CD4-positive, CD25-positive, alpha-beta regulatory T cell (primary cell): ENCODE measurements at regions not wholly inside any gene's neighbourhood (a gene's known extent, or its start where the extent isn't known, plus 50 kb on each side); places are given as distances from the start of the nearest gene placed in this dataset.

Experiments used
- ATAC-seq, 2 donors: fragments of 150-1000 bp; cut with Tn5 transposase; one replicate each; pipeline ENCODE4 v1.10.0; 2021; ENCODE audit warnings: low read depth in 2 of 2, moderate number of reproducible peaks in 2 of 2, moderate library complexity in 1 of 2
- DNase-seq, 3 donors: peaks; one replicate each; pipeline versions ENCODE4 v3.0.0 to v3.0.0-alpha.2; 2012 to 2022; ENCODE audit warnings: mixed read lengths in 1 of 3
- H3K27ac ChIP-seq: one replicate; pipeline ENCODE4 v1.7.0; 2013; ENCODE audit warnings: mild to moderate bottlenecking, low read length; ENCODE audit not compliant: insufficient read depth, poor library complexity, severe bottlenecking
- H3K27me3 ChIP-seq: one replicate; pipeline ENCODE4 v1.7.0; 2013; ENCODE audit warnings: low read length; ENCODE audit not compliant: control insufficient read depth, insufficient read depth
- H3K36me3 ChIP-seq: one replicate; pipeline ENCODE4 v1.7.0; 2013; ENCODE audit warnings: mild to moderate bottlenecking, low read length, moderate library complexity; ENCODE audit not compliant: control insufficient read depth, insufficient read depth
- H3K4me1 ChIP-seq: 2 replicates; pipeline ENCODE4 v1.7.0; 2013; ENCODE audit warnings: mild to moderate bottlenecking, low read length; ENCODE audit not compliant: insufficient read depth, control insufficient read depth, poor library complexity, severe bottlenecking
- H3K4me3 ChIP-seq: one replicate; pipeline ENCODE4 v1.7.0; 2013; ENCODE audit warnings: low read depth, mild to moderate bottlenecking, low read length, moderate library complexity
- H3K9me3 ChIP-seq, 2 experiments: 1 replicate in 1 of 2; 2 replicates in 1 of 2; pipeline ENCODE4 v1.7.0; 2013; ENCODE audit warnings: low read length in 2 of 2, mild to moderate bottlenecking in 1 of 2, moderate library complexity in 1 of 2; ENCODE audit not compliant: control insufficient read depth in 2 of 2
- H3K27ac Mint-ChIP-seq, 3 donors: one replicate each; pipeline ENCODE4 v1.8.0; 2020 to 2022; ENCODE audit warnings: mild to moderate bottlenecking in 3 of 3, mixed read lengths in 3 of 3, moderate library complexity in 2 of 3
- H3K27me3 Mint-ChIP-seq: one replicate; pipeline ENCODE4 v1.8.0; 2022; ENCODE audit warnings: mild to moderate bottlenecking, mixed read lengths
- H3K36me3 Mint-ChIP-seq: one replicate; pipeline ENCODE4 v1.8.0; 2020; ENCODE audit warnings: mixed read lengths
- H3K4me1 Mint-ChIP-seq, 4 donors: one replicate each; pipeline ENCODE4 v1.8.0; 2020 to 2022; ENCODE audit warnings: mixed read lengths in 4 of 4, mild to moderate bottlenecking in 1 of 4
- H3K4me3 Mint-ChIP-seq, 4 donors: one replicate each; pipeline ENCODE4 v1.8.0; 2020 to 2022; ENCODE audit warnings: mild to moderate bottlenecking in 4 of 4, mixed read lengths in 4 of 4, moderate library complexity in 3 of 4
- H3K9me3 Mint-ChIP-seq, 7 donors: one replicate each; pipeline ENCODE4 v1.8.0; 2020 to 2022; ENCODE audit warnings: mixed read lengths in 7 of 7, mild to moderate bottlenecking in 3 of 7, moderate library complexity in 2 of 7

DNA sequence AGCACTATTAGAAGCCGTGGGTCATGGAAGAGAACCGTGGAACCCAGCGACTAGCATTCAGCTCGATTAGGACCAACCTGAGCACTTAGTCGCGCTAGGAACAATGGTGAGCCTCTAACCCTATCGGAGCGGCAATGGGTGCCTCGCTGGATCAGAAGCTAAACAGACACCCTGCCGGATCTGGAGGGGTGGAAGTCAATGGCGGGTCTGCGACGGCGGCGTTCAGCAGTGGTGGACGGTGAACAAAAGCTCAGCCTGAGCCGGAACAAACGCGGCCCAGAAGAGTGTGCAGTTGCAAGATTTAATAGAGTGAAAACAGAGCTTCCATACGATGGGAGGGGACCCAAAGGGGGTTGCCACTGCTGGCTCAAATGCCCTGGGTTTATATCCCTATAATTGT lies 391.8 kb upstream of the DDI1 start:
- no peak overlapping the region for H3K27ac ChIP-seq
- no peak for ATAC-seq
- H3K9me3 ChIP-seq: no peaks in the 10 kb centered on the region
- H3K36me3 Mint-ChIP-seq: no peaks in the 10 kb centered on the region
- no peaks in the 10 kb centered on the region for H3K4me1 ChIP-seq
- peaks cover 7% of the 10 kb centered on the region for H3K27me3 Mint-ChIP-seq
- peaks cover 0 to 5% (median 0%) of the 10 kb centered on the region in 7 donors for H3K9me3 Mint-ChIP-seq
- H3K4me3 ChIP-seq: no peak overlapping the region
- DNase-seq: no peak
- no peaks in the 10 kb centered on the region for H3K36me3 ChIP-seq
- no peak overlapping the region for H3K27ac Mint-ChIP-seq
- no peak overlapping the region for H3K4me3 Mint-ChIP-seq
- no peaks in the 10 kb centered on the region for H3K27me3 ChIP-seq
- peaks cover 0 to 5% (median 0%) of the 10 kb centered on the region in 4 donors for H3K4me1 Mint-ChIP-seq

- Mint-ChIP-seq H3K27ac (no peak overlapping the region), H3K9me3 (peaks cover 0 to 15% (median 3%) of the 10 kb centered on the region in 7 donors), H3K27me3 (no peaks in the 10 kb centered on the region), H3K4me3 (no peak overlapping the region), H3K36me3 (no peaks in the 10 kb centered on the region), H3K4me1 (peaks cover 0 to 5% (median 0%) of the 10 kb centered on the region in 4 donors)
- Histone ChIP-seq H3K4me3 (no peak overlapping the region), H3K27me3 (no peaks in the 10 kb centered on the region), H3K27ac (no peak overlapping the region), H3K36me3 (no peaks in the 10 kb centered on the region), H3K9me3 (no peaks in the 10 kb centered on the region), H3K4me1 (no peaks in the 10 kb centered on the region)
- no peak for DNase-seq
- no peak for ATAC-seq
Measured at GRCh38 chr11:103648054-103648453, 388.4 kb upstream of the DDI1 start.

DNA sequence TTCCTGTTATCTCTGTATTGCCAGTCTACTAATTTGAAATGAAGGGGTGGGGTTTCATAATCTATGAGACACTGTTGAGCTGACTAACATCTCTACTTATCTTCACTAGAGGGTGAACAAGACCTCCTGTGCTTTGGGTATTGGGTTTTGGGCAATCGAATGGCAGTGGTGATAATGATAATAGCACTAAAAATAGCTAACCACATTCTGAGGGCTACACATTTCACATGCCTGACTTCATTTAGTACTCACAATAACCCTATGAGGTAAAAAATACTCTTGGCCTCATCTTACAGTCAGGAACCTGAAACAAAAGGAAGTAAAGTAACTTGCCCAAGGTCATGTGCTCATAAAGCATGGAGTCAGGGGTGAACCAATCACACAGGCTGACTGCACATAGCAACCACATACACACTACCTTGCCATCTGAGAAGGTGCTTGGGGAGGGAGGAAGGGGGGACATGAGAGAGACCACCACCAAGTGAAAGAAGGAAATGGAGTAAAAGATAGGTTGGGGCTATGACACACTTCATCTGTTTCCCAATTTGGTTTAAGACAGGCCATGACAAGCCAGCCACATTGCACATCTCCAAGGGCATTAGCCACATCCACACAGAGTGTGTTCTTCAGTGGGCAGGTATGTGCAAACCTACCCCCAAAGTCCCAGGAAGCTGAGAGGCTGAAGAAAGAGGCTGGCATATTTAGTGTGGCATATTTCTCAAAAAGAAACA lies 387.6 kb upstream of the DDI1 start:
- DNase-seq (no peak), ATAC-seq (no peak)
- Mint-ChIP-seq H3K9me3 (peaks cover 0 to 15% (median 3%) of the 10 kb centered on the region in 7 donors), H3K4me1 (peaks cover 0 to 5% (median 0%) of the 10 kb centered on the region in 4 donors), H3K4me3 (no peak overlapping the region), H3K27ac (no peak overlapping the region), H3K36me3 (no peaks in the 10 kb centered on the region), H3K27me3 (no peaks in the 10 kb centered on the region)
- H3K27ac ChIP-seq: no peak overlapping the region
- no peaks in the 10 kb centered on the region for H3K36me3 ChIP-seq
- no peaks in the 10 kb centered on the region for H3K9me3 ChIP-seq
- H3K4me3 ChIP-seq: no peak overlapping the region
- no peaks in the 10 kb centered on the region for H3K27me3 ChIP-seq
- H3K4me1 ChIP-seq: no peaks in the 10 kb centered on the region

DNA sequence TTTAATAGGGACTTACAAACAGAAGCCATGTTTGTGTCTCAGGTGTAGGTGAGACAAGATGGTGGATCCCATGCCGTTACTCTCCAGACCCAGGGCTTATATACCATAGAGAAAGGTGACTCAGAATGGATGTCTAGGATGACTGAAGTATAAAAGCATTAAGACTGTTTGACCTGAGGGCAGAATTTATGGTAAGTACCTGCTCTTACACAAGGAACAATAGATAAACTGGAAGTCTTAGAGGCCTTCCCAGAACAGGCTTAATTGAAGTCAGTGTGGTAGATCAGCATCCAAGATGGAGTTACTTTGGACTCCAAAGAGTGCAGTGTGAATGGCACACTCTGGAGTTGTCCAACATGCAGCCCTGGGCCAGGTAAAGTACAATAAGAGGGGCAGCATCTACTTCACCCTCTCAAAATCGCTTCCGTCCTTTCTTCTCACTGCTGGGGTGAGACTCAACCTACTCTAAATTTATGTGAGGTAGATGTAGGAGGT lies 387.0 kb upstream of the DDI1 start:
- Mint-ChIP-seq H3K27ac (no peak overlapping the region), H3K27me3 (no peaks in the 10 kb centered on the region), H3K4me3 (no peak overlapping the region), H3K9me3 (peaks cover 0 to 15% (median 3%) of the 10 kb centered on the region in 7 donors), H3K36me3 (no peaks in the 10 kb centered on the region), H3K4me1 (peaks cover 0 to 5% (median 0%) of the 10 kb centered on the region in 4 donors)
- Histone ChIP-seq H3K4me3 (no peak overlapping the region), H3K9me3 (no peaks in the 10 kb centered on the region), H3K27me3 (no peaks in the 10 kb centered on the region), H3K4me1 (no peaks in the 10 kb centered on the region), H3K36me3 (no peaks in the 10 kb centered on the region), H3K27ac (no peak overlapping the region)
- DNase-seq (no peak), ATAC-seq (no peak)

DNA sequence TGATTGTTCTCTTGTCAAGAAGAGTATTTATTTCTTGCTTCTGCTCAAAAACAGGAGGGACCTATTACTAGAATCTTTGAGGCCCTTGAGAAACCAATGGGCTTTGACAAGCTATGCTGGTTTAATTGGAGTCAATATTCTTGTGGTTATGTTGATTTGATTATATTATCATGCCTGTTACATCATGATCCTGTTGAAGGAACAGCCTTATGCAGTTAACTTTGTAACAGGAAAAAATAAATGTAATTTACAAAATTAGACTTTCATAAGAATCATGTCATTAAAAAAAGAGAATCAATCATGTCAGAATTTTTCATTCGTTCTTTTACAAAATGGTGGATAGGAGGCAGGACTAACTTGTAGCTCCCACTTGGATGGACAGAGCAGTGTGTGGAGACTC lies 386.1 kb upstream of the DDI1 start:
- no peak for DNase-seq
- no peaks in the 10 kb centered on the region for H3K27me3 ChIP-seq
- Mint-ChIP-seq H3K4me1 (peaks cover 0 to 5% (median 0%) of the 10 kb centered on the region in 4 donors), H3K27ac (no peak overlapping the region), H3K36me3 (no peaks in the 10 kb centered on the region), H3K4me3 (no peak overlapping the region), H3K9me3 (peaks cover 0 to 15% (median 3%) of the 10 kb centered on the region in 7 donors), H3K27me3 (no peaks in the 10 kb centered on the region)
- H3K9me3 ChIP-seq: no peaks in the 10 kb centered on the region
- no peak for ATAC-seq
- H3K4me3 ChIP-seq: no peak overlapping the region
- H3K27ac ChIP-seq: no peak overlapping the region
- H3K36me3 ChIP-seq: no peaks in the 10 kb centered on the region
- H3K4me1 ChIP-seq: no peaks in the 10 kb centered on the region

DNA sequence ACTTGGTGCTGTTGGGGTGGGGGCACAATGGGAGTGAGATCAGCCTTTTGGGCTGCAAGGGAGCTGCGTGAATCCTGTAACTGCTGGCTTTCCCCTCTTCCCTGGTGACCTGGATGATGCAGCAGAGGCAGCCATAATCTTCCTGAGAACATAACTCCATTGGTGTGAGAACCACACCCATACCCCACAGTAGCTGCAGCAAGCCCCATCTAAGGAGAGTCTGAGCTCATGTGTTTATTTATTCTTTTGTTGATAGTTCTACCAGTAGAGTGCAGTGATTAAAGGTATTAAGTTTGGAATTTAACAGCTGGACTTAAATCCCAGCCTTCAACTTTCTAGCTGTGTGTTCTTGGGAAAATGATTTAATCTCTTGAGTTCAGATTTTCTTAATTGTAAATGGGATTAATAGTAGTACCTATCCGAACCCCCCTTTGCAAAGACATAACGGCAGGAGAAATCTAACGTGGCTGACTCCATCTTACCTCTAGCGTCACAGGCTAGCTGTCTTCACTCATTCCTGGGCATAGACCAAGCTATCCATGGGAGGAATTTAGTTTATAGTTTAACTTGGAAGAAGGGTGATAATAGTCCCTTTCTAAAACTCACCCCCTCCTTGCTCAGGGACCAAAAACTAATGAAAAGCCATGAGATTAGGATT lies 385.0 kb upstream of the DDI1 start:
- Mint-ChIP-seq H3K4me1 (peaks cover 0 to 5% (median 0%) of the 10 kb centered on the region in 4 donors), H3K36me3 (no peaks in the 10 kb centered on the region), H3K4me3 (no peak overlapping the region), H3K27me3 (no peaks in the 10 kb centered on the region), H3K9me3 (peaks cover 0 to 15% (median 3%) of the 10 kb centered on the region in 7 donors), H3K27ac (no peak overlapping the region)
- ATAC-seq: no peak
- H3K4me3 ChIP-seq: no peak overlapping the region
- no peaks in the 10 kb centered on the region for H3K36me3 ChIP-seq
- no peak overlapping the region for H3K27ac ChIP-seq
- H3K4me1 ChIP-seq: no peaks in the 10 kb centered on the region
- DNase-seq: no peak
- H3K9me3 ChIP-seq: no peaks in the 10 kb centered on the region
- no peaks in the 10 kb centered on the region for H3K27me3 ChIP-seq

DNA sequence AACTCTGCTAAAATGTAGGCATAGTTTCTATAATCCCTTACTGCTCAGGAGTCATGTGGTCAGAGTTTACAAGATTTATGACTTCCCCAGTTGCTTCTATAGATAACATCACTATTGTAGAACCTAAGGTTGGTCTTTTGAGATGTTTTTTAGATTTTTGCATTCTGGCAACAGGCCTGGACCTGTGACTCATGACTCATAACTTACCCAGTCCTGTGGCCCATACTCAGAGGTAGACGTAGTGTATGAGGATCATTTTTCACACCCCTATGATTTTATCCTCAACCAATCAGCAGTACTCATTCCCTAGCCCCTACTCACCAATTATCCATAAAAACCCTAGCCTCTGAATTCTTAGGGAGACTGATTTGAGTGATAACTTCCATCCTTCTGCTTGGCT lies 384.4 kb upstream of the DDI1 start:
- Mint-ChIP-seq H3K9me3 (peaks cover 0 to 15% (median 3%) of the 10 kb centered on the region in 7 donors), H3K36me3 (no peaks in the 10 kb centered on the region), H3K27ac (no peak overlapping the region), H3K4me1 (peaks cover 0 to 5% (median 0%) of the 10 kb centered on the region in 4 donors), H3K4me3 (no peak overlapping the region), H3K27me3 (no peaks in the 10 kb centered on the region)
- Histone ChIP-seq H3K27me3 (no peaks in the 10 kb centered on the region), H3K4me3 (no peak overlapping the region), H3K9me3 (no peaks in the 10 kb centered on the region), H3K4me1 (no peaks in the 10 kb centered on the region), H3K27ac (no peak overlapping the region), H3K36me3 (no peaks in the 10 kb centered on the region)
- DNase-seq (no peak), ATAC-seq (no peak)
